Central memory CD8-positive, alpha-beta T cell (primary cell): ENCODE measurements at regions not wholly inside any gene's neighbourhood (a gene's known extent, or its start where the extent isn't known, plus 50 kb on each side); places are given as distances from the start of the nearest gene placed in this dataset.

Source experiments
- ATAC-seq: fragments of 150-1000 bp; cut with Tn5 transposase; replicated peaks from 2 replicates; pipeline ENCODE4 v1.10.0; 2022; ENCODE audit warnings: mild to moderate bottlenecking, moderate FRiP score, moderate number of reproducible peaks; ENCODE audit not compliant: poor library complexity, severe bottlenecking; ENCODE audit errors: extremely low read depth
- DNase-seq, 2 donors: peaks; one replicate each; pipeline ENCODE4 v3.0.0; 2021; ENCODE audit warnings: low spot score in 2 of 2
- H3K27ac Mint-ChIP-seq: one replicate; pipeline ENCODE4 v1.8.0; 2022; ENCODE audit warnings: low read depth, mild to moderate bottlenecking, moderate library complexity, mixed read lengths
- H3K27me3 Mint-ChIP-seq: one replicate; pipeline ENCODE4 v1.8.0; 2022; ENCODE audit warnings: mixed read lengths
- H3K36me3 Mint-ChIP-seq: one replicate; pipeline ENCODE4 v1.8.0; 2022; ENCODE audit warnings: mild to moderate bottlenecking, moderate library complexity, mixed read lengths; ENCODE audit not compliant: insufficient read depth
- H3K4me1 Mint-ChIP-seq: one replicate; pipeline ENCODE4 v1.8.0; 2022; ENCODE audit warnings: mixed read lengths
- H3K4me3 Mint-ChIP-seq: one replicate; pipeline ENCODE4 v1.8.0; 2022; ENCODE audit warnings: mild to moderate bottlenecking, moderate library complexity, mixed read lengths
- H3K9me3 Mint-ChIP-seq: one replicate; pipeline ENCODE4 v1.8.0; 2022; ENCODE audit warnings: mixed read lengths

GRCh38 chr17:74116087-74116717 lies 87.3 kb upstream of the RPL38 start:
- Mint-ChIP-seq H3K27me3 (peaks cover 64% of the 10 kb centered on the region), H3K27ac (no peak overlapping the region), H3K4me1 (no peaks in the 10 kb centered on the region), H3K36me3 (no peaks in the 10 kb centered on the region), H3K4me3 (no peak overlapping the region), H3K9me3 (no peaks in the 10 kb centered on the region)
- ATAC-seq: no peak
- DNase-seq: no peak

GRCh38 chr17:74117087-74117698 lies 86.3 kb upstream of the RPL38 start:
- DNase-seq: no peak
- Mint-ChIP-seq H3K9me3 (no peaks in the 10 kb centered on the region), H3K27me3 (peaks cover 74% of the 10 kb centered on the region), H3K4me1 (no peaks in the 10 kb centered on the region), H3K36me3 (no peaks in the 10 kb centered on the region), H3K27ac (no peak overlapping the region), H3K4me3 (no peak overlapping the region)
- ATAC-seq: no peak

DNA sequence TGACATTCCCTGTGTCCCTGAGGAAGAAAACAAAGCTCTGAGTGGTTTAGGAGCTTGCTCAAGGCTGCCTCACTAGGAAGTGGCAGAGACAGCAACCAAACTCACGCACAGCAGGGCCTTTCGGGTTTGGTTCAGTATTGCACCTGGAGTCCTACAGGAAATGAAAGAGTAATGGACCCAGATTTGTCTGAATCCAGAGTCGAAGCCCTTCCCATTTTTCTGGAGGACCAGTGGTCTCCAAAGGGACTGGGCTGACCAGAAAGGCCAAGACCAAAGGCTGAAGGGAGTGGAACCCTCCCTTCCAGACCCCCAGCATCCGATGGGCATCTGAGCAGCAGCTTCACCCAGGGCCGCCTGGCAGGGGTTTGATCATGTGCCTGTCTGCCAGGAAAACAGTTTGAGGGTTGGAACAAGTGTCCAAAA lies 85.5 kb upstream of the RPL38 start:
- Mint-ChIP-seq H3K36me3 (no peaks in the 10 kb centered on the region), H3K27me3 (peaks cover 82% of the 10 kb centered on the region), H3K27ac (no peak overlapping the region), H3K4me3 (no peak overlapping the region), H3K4me1 (no peaks in the 10 kb centered on the region), H3K9me3 (no peaks in the 10 kb centered on the region)
- ATAC-seq: no peak
- no peak for DNase-seq

- Mint-ChIP-seq H3K27ac (no peak overlapping the region), H3K36me3 (no peaks in the 10 kb centered on the region), H3K27me3 (peaks cover 87% of the 10 kb centered on the region), H3K4me3 (no peak overlapping the region), H3K4me1 (no peaks in the 10 kb centered on the region), H3K9me3 (no peaks in the 10 kb centered on the region)
- no peak for ATAC-seq
- no peak for DNase-seq
Observed at GRCh38 chr17:74118504-74118903, 85.0 kb upstream of the RPL38 start.

GRCh38 chr17:74119049-74119580 lies 84.4 kb upstream of the RPL38 start:
- DNase-seq: no peak
- H3K4me1 Mint-ChIP-seq: no peaks in the 10 kb centered on the region
- no peak for ATAC-seq
- H3K4me3 Mint-ChIP-seq: no peak overlapping the region
- peaks cover 88% of the 10 kb centered on the region for H3K27me3 Mint-ChIP-seq
- H3K36me3 Mint-ChIP-seq: no peaks in the 10 kb centered on the region
- no peaks in the 10 kb centered on the region for H3K9me3 Mint-ChIP-seq
- H3K27ac Mint-ChIP-seq: no peak overlapping the region

DNA sequence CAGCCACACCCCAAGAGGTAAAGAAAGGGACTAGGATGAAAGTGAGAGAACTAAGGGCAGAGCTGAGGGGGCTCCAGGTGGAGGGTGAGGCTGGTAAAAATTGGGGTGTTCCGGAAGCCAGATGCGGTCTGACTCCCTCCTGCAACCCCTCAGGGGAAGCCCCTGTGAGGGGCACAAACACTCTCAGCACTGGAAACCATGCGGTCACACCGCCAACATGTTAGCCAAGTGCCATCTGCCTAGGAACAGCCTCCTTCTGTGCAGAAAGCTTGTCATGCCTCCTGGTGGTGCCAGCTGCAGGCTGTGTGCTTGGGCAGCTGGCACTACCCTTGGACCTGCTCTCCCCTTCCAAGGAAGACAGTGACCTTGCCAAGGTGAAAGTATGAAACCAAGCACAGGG lies 83.5 kb upstream of the RPL38 start:
- Mint-ChIP-seq H3K36me3 (no peaks in the 10 kb centered on the region), H3K9me3 (no peaks in the 10 kb centered on the region), H3K27me3 (peaks cover 93% of the 10 kb centered on the region), H3K4me3 (no peak overlapping the region), H3K27ac (no peak overlapping the region), H3K4me1 (no peaks in the 10 kb centered on the region)
- ATAC-seq: no peak
- DNase-seq: no peak

GRCh38 chr17:74123350-74123749 lies 80.1 kb upstream of the RPL38 start:
- ATAC-seq (no peak), DNase-seq (no peak)
- H3K9me3 Mint-ChIP-seq: no peaks in the 10 kb centered on the region

GRCh38 chr17:74123866-74124444 lies 79.5 kb upstream of the RPL38 start:
- ATAC-seq: no peak
- Mint-ChIP-seq H3K27ac (no peak overlapping the region), H3K4me1 (no peaks in the 10 kb centered on the region), H3K4me3 (no peak overlapping the region), H3K36me3 (no peaks in the 10 kb centered on the region), H3K9me3 (no peaks in the 10 kb centered on the region), H3K27me3 (peaks cover 92% of the 10 kb centered on the region)
- DNase-seq: no peak

More at GRCh38 chr17:74123350-74123749, 80.1 kb upstream of the RPL38 start:
- H3K27me3 Mint-ChIP-seq: peaks cover 93% of the 10 kb centered on the region
- H3K4me1 Mint-ChIP-seq: no peaks in the 10 kb centered on the region
- H3K27ac Mint-ChIP-seq: no peak overlapping the region
- no peaks in the 10 kb centered on the region for H3K36me3 Mint-ChIP-seq
- H3K4me3 Mint-ChIP-seq: no peak overlapping the region

DNA sequence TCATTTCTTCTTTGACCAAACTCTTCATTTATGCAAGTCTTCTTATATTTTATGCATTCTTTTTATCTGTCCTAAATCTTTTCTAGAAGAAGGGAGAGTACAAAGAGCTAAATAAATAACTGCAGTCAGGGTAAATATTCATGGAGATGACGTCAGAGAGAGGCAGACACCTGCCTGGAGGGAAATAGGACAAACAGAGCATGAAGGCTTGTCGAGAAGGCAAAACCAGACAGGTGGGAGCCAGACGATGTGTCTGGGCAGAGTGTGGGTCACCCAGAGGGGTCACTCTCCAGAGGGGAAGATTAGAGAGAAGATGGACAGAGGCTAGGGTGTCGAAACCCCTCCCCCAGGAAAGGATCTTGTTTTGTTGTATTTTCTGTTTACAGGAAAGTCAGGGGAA lies 78.3 kb upstream of the RPL38 start:
- no peaks in the 10 kb centered on the region for H3K36me3 Mint-ChIP-seq
- no peak overlapping the region for H3K27ac Mint-ChIP-seq
- no peak for DNase-seq
- no peak overlapping the region for H3K4me3 Mint-ChIP-seq
- ATAC-seq: no peak
- no peaks in the 10 kb centered on the region for H3K9me3 Mint-ChIP-seq
- peaks cover 80% of the 10 kb centered on the region for H3K27me3 Mint-ChIP-seq
- H3K4me1 Mint-ChIP-seq: no peaks in the 10 kb centered on the region

- DNase-seq (no peak), ATAC-seq (no peak)
- H3K4me1 Mint-ChIP-seq: no peaks in the 10 kb centered on the region
- H3K27me3 Mint-ChIP-seq: peaks cover 77% of the 10 kb centered on the region
- no peaks in the 10 kb centered on the region for H3K36me3 Mint-ChIP-seq
- H3K27ac Mint-ChIP-seq: no peak overlapping the region
- no peaks in the 10 kb centered on the region for H3K9me3 Mint-ChIP-seq
- H3K4me3 Mint-ChIP-seq: no peak overlapping the region
Observed at GRCh38 chr17:74126179-74126900, 77.1 kb upstream of the RPL38 start.

DNA sequence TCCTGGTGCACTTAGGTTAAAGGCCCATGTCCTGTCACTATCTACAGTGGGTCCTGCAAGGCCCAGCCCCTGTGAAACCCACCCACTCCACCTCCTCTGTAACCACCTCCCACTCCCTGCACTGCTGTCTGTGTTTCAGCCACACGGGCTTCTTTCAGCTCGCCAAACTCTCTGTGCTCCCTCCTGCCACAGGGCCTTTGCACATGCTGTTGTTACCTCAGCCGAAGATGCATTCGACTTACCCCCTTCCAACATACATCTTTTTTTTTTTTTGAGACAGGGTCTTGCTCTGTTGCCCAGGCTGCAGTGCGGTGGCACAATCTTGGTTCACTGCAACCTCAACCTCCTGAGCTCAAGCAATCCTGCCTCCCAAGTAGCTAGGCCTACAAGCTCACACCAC lies 76.5 kb upstream of the RPL38 start:
- Mint-ChIP-seq H3K4me3 (no peak overlapping the region), H3K27me3 (peaks cover 77% of the 10 kb centered on the region), H3K27ac (no peak overlapping the region), H3K36me3 (no peaks in the 10 kb centered on the region), H3K4me1 (no peaks in the 10 kb centered on the region), H3K9me3 (no peaks in the 10 kb centered on the region)
- DNase-seq: no peak
- no peak for ATAC-seq

GRCh38 chr17:74128456-74129211 lies 74.8 kb upstream of the RPL38 start:
- Mint-ChIP-seq H3K36me3 (no peaks in the 10 kb centered on the region), H3K4me3 (no peak overlapping the region), H3K4me1 (no peaks in the 10 kb centered on the region), H3K9me3 (no peaks in the 10 kb centered on the region), H3K27ac (no peak overlapping the region), H3K27me3 (peaks cover 77% of the 10 kb centered on the region)
- ATAC-seq: no peak
- DNase-seq: no peak
